BJ (cell line): ENCODE measurements at regions not wholly inside any gene's neighbourhood (a gene's known extent, or its start where the extent isn't known, plus 50 kb on each side); places are given as distances from the start of the nearest gene placed in this dataset.

Source experiments
- CTCF ChIA-PET: fragments of 350-600 bp; formaldehyde crosslinking; extraction: SDS; loops from one replicate; lab custom pipeline; 2021; ENCODE audit warnings: antibody characterized with exemption, inconsistent platforms; lab: Yijun Ruan, JAX
- POLR2A ChIA-PET: fragments of 300-600 bp; sonication (Branson Sonifier 250); formaldehyde crosslinking; extraction: SDS; loops from one replicate; lab custom pipeline; 2021; ENCODE audit warnings: antibody characterized with exemption; lab: Charles Lee
- DNase-seq: peaks from one replicate; pipeline ENCODE4 v3.0.0-alpha.2; 2011; ENCODE audit warnings: low read depth
- H3K27me3 ChIP-seq: 2 replicates; pipeline ENCODE4 v1.6.0; 2011; ENCODE audit warnings: low read length; ENCODE audit not compliant: control insufficient read depth, insufficient read depth
- H3K36me3 ChIP-seq: 2 replicates; pipeline ENCODE4 v1.5.1; 2011; ENCODE audit warnings: low read length; ENCODE audit not compliant: control insufficient read depth, insufficient read depth
- H3K4me3 ChIP-seq: 2 replicates; pipeline ENCODE4 v1.5.1; 2011; ENCODE audit warnings: low read depth, mild to moderate bottlenecking, control low read depth, low read length
- CTCF ChIP-seq: IDR thresholded peaks from 2 replicates; pipeline ENCODE4 v1.5.1; 2011; ENCODE audit warnings: low read depth, mild to moderate bottlenecking, control low read depth, inconsistent platforms, low read length, moderate library complexity; ENCODE audit not compliant: insufficient read depth

DNA sequence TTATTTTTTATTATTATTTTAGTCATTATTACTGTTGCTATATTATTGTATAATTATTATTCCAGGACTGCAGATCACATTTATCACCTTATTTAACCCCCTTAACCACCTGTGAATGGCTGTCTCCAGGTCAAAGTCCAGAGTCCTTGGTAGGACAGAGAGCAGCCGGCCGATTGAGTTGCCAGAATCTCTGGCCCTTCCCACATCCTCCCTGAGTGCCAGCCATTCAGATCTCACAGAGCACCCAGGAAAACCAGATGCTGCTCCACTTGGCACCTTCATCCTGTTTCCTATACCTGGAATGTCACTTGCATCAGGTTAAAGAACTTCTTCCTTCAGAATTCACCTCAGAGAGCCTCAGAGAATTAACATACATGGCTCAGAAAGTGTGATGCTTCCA lies 101.1 kb downstream of the ELAPOR2 start:
- ChIA-PET CTCF (interaction anchor here (1.2 kb wide), 1 partner anchor 190 kb away, joined by 4 read pairs; no protein-coding TSS in a partner anchor), POLR2A (no interaction called here)
- no peaks in the 10 kb centered on the region for H3K27me3 ChIP-seq
- no peaks in the 10 kb centered on the region for H3K36me3 ChIP-seq
- no peak overlapping the region for H3K4me3 ChIP-seq
- no peak for DNase-seq
- no peak for TF ChIP-seq CTCF

- ChIA-PET POLR2A (no interaction called here), CTCF (interaction anchor here (1.0 kb wide), 1 partner anchor 9 kb away, joined by 3 read pairs; no protein-coding TSS in a partner anchor)
- no peak for TF ChIP-seq CTCF
- no peak for DNase-seq
- H3K36me3 ChIP-seq = no peaks in the 10 kb centered on the region
- H3K27me3 ChIP-seq = no peaks in the 10 kb centered on the region
- H3K4me3 ChIP-seq = no peak overlapping the region
Observed at GRCh38 chr7:86956567-86956966, 102.9 kb downstream of the ELAPOR2 start.

DNA sequence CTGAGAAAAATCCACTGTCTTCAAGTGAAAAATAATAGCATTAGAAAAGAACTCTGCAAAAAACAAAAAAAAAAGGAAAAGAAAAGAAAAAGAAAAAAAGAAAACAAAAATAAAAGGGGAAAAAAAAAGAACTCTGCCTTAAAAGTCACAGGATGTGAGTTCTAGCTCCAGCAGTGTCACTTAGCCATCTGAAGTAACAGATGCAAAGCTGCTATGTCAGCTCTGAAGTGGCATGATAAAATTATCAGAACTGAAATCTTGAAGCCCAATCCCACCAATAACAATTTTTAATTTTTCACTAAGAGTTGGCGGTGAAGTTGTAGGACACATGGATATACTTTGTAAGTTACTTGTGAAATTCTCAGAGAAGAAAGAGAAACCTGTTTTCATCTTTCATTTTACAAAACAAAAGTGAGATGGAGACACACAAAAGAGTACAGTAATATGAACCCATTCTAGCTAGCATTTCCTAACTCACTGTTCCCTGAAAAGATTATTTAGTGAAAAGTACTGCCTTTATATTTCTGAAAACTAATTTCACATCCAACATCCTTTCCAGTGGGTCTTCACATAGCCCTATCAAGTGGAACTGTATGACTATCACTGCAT lies 103.5 kb downstream of the ELAPOR2 start:
- TF ChIP-seq CTCF = no peak
- no peak for DNase-seq
- H3K27me3 ChIP-seq = no peaks in the 10 kb centered on the region
- H3K4me3 ChIP-seq = no peak overlapping the region
- no peaks in the 10 kb centered on the region for H3K36me3 ChIP-seq
- CTCF ChIA-PET = no interaction called here
- POLR2A ChIA-PET = interaction anchor here (0.7 kb wide), 1 partner anchor 69 kb away, joined by 7 read pairs; no protein-coding TSS in a partner anchor

DNA sequence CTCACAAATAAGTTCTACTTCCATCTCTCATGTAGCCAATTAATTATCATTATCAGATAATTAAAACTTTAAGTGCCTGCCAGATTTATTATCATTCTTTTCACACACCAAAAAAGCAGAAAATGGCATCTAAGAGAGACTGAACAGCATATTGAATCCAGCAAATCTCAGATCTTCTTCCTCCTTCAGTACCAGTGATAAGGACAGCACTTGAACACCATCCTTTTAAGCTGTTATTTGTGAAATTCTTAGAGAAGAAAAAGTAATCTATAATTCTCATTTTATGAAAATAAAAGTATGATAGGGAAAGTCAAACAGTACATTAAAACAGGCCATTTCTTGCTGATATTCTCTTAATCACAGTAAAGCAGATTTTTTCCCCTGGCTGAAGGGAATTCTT lies 104.5 kb downstream of the ELAPOR2 start:
- Histone ChIP-seq H3K27me3 (no peaks in the 10 kb centered on the region), H3K4me3 (no peak overlapping the region), H3K36me3 (no peaks in the 10 kb centered on the region)
- no peak for TF ChIP-seq CTCF
- CTCF ChIA-PET = no interaction called here
- POLR2A ChIA-PET = no interaction called here
- no peak for DNase-seq

- no peak for TF ChIP-seq CTCF
- DNase-seq = no peak
- ChIA-PET POLR2A (no interaction called here), CTCF (no interaction called here)
- no peaks in the 10 kb centered on the region for H3K27me3 ChIP-seq
- no peak overlapping the region for H3K4me3 ChIP-seq
- no peaks in the 10 kb centered on the region for H3K36me3 ChIP-seq
Observed at GRCh38 chr7:86953653-86954336, 105.7 kb downstream of the ELAPOR2 start.
